GM12891 (cell line): ENCODE measurements at regions not wholly inside any gene's neighbourhood (a gene's known extent, or its start where the extent isn't known, plus 50 kb on each side); places are given as distances from the start of the nearest gene placed in this dataset.

ENCODE experiments used
- POLR2A ChIP-seq: IDR thresholded peaks from 2 replicates; pipeline ENCODE4 v1.6.1; 2011; ENCODE audit warnings: low read depth, low read length, control low read depth
- POLR2AphosphoS5 ChIP-seq: IDR thresholded peaks from 2 replicates; pipeline ENCODE4 v1.6.1; 2011; ENCODE audit warnings: low read depth, low read length, control low read depth
- TAF1 ChIP-seq: IDR thresholded peaks from 2 replicates; pipeline ENCODE4 v1.6.1; 2011; ENCODE audit warnings: low read depth, low read length, control low read depth

- TF ChIP-seq POLR2A, result no peak
- no peak for TF ChIP-seq TAF1
- no peak for TF ChIP-seq POLR2AphosphoS5
These were observed 74.6 kb downstream of the AASDHPPT start for GRCh38 chr11:106152013-106152412.
